Cardiac septum (tissue), 1 donor: ENCODE measurements at regions not wholly inside any gene's neighbourhood (a gene's known extent, or its start where the extent isn't known, plus 50 kb on each side); places are given as distances from the start of the nearest gene placed in this dataset.
"Not testable (repeated sequence)": the region's sequence is repeated elsewhere in the genome, so short reads cannot be mapped to it uniquely, and the experiment has no call there.

Source experiments
- DNase-seq: peaks from one replicate; pipeline ENCODE4 v3.0.0-alpha.2; 2020; ENCODE audit warnings: low spot score
- intact Hi-C: fragments of 100-400 bp; cut with DNase I; formaldehyde crosslinking; loops from one replicate; pipeline ENCODE4 v1.14.0; 2022
- donor health status: DM: no; HTN: no; CAD: no.

DNA sequence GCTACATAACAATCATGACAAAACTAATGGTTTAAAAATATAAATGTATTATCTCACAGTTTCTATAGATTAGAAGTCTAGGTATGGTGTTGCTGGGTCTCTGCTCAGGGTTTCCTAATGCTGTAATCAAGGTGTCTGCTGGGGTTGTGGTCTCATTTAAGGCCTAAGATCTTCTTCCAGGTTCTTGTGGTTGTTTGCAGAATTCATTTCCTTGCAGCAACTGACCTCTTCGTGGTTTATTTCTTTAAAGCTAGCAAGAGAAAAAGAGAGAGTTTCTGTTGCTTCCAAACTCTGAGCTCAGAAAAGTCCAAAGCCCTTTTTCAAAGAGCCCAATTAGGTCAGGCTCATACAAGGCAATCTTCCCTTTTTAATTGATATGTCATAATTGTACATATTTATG, 452.7 kb upstream of the CCDC179 start:
- intact Hi-C loops, result no loop called here
- no peak for DNase-seq

DNA sequence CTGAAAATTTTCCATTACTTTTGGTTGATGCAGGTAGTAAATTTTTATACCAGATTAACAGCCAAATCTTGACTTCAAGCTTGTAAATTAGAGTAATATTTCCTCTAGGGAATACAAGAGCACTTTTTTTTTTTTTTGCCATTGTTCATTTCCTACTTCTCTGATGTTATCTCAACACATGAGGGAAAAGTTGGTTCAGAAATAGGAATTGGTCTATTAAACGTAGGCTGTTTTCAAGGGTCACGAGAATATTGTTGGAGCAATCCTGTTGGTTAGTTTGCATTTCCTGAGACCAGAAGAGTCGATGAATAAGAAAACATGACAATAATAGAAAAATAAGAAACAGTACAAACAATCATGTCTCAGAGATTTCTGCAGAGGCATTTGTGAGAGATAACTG, 453.9 kb upstream of the CCDC179 start:
- intact Hi-C loops, result no loop called here
- DNase-seq, result no peak

DNA sequence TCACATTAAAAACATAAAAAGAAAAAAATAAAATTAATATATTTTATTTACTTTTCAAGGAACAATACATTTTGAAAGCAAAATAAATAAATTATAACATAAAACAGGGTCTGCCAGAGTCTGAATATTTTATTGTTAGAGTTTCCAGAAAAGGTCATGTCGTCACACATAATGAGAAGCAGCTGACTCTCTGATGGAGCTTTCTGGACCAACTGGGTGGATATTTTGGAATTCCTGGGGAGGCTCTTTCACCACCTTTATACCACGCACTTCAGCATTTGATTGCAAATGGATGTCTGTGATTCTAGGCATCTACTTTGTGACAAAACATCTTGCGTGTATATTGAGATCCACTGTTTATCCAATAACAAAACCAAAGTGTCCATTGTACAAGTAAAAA, 455.0 kb upstream of the CCDC179 start:
- DNase-seq, result no peak
- intact Hi-C loops, result no loop called here

DNA sequence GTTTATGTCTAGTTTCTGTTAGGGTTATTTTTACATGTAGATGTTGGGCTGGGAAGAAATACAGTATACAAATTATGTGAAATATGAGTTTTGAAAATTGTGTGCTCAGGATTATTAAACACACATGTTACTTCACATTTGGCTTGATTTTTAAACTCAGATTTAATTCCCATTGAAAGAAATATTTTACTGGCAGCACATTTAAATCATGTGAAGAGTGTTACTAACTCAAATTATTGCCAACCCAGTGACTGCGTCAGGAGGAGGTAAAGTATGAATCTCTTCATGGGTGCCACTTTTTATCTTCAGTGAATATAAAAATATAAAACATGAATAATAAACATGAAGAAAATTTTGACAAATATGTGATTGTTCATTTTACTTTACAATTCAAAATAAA, 457.5 kb upstream of the CCDC179 start:
- intact Hi-C loops, result no loop called here
- no peak for DNase-seq

DNA sequence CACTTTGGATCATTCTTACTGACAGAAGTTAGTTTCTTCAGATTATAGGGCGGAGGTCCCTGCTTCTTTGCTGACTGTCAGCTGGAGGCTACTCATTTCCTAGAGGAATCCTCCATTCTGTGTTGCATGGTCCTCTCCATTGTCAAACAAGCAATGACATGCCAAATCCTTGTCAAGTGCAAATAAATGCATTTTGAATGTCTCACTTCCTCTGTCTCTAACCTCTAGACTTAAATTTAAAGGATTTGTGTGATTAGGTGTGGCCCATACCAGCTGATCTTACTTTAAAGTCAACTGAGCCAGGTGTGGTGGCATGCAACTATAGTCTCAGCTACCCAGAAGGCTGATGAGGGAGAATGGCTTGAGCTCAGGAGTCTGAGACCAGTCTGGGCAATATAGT, 458.4 kb upstream of the CCDC179 start:
- DNase-seq, result no peak
- intact Hi-C loops, result no loop called here

DNA sequence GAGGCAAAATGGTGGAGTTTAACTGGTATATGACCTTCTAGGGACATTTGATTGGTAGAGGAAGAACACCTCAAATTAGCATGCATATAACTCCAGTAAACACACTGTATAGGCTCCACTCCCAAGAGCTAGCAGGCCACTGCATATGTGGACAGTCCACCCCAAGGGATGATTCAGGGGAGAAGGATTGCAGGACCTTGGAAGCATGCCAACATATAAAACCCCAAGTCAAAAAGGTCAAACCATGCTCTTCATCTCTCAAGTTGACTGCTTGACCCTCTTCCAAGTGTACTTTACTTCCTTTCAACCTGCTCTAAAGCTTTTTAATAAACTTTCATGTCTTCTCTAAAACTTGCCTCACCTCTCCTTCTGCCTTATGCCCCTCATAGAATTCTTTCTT, 459.9 kb upstream of the CCDC179 start:
- intact Hi-C loops, result no loop called here
- no peak for DNase-seq

DNA sequence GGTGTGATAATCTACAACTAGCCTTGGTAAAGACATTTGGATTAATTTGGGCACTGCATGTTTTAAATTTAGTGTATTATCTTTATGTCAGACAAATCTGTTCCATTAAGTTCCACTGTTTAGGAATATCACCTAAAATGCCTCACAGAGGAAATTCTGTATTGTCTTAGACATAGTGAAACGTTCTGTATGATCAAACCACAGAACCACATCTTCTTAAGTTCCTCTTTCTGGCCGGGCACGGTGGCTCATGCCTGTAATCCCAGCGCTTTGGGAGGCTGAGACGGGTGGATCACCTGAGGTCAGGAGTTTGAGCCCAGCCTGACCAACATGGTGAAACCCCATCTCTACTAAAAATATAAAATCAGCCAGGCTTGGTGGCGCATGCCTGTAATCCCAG, 475.3 kb upstream of the CCDC179 start:
- DNase-seq, intact Hi-C loops: not testable (repeated sequence)

DNA sequence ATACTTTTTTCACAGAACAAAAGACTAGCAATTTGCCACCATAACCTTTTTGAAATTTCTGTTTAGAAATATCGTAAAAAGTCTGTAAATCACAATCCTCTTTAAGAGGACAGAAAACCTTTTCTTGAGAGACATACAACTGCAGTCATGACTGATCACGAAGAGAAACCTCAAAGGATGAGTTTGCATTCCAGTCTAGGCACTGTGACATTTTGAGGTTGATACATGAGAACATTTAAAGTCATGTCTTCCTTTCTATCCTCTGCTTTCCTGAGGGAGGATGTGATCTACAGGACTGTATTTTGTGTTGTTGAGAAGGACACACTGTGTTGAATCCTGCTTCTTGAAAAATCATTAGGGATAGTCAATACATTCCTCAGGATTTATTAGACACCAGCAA, 476.7 kb upstream of the CCDC179 start:
- intact Hi-C loops, result no loop called here
- no peak for DNase-seq

DNA sequence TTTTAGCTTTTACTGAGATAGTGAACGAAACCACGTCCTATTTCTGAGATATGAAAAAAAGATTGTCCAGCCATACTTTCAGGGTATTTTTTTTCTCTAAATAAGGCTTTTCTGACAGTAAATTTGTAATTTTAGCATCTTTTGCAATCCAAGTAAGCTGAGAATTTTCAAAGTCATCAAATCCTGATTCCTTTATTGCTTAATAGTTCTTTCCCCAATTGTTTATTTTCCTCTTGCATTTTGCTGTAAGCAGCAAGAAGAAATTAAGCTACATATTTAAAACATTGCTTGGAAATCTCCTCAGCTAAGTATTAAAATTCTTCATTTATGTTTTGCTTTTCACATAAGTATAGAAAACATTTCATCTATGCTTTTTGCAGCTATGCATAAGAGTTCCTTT, 493.3 kb upstream of the CCDC179 start:
- intact Hi-C loops, result no loop called here
- no peak for DNase-seq

DNA sequence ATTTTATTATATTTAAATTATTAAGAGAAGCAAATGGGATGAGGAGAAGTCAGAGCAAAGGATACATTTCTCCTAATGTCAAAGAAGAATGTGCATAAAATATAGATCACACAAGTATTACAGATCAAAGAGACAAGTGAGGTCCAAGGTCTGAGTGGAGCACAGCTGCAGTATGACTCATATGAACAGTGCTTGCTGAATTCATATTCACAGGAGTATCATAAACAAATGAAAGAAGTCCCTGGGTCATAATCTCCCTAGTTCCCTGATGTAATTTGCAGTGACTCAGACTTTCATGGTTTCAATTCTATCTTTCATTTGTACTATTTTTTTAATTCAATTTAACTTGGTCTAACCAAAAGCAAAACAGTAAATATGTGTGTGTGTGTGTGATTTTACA, 499.0 kb upstream of the CCDC179 start:
- no peak for DNase-seq
- intact Hi-C loops, result no loop called here

DNA sequence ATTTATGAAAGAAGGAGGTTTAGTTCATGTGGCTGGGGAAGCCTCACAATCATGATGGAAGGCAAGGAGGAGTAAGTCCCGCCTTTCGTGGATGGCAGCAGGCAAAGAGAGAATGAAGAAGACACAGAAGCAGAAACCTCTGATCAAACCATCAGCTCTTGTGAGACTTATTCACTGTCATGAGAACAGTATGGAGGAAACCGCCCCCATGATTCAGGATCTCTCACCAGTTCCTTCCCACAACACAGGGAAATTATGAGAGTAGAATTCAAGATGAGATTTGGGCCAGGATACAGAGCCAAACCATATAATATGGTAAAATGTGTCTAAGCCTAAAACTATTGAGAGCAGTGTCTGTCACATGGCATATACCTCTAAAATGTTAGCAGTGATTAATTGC, 503.8 kb upstream of the CCDC179 start:
- intact Hi-C loops, result no loop called here
- no peak for DNase-seq

DNA sequence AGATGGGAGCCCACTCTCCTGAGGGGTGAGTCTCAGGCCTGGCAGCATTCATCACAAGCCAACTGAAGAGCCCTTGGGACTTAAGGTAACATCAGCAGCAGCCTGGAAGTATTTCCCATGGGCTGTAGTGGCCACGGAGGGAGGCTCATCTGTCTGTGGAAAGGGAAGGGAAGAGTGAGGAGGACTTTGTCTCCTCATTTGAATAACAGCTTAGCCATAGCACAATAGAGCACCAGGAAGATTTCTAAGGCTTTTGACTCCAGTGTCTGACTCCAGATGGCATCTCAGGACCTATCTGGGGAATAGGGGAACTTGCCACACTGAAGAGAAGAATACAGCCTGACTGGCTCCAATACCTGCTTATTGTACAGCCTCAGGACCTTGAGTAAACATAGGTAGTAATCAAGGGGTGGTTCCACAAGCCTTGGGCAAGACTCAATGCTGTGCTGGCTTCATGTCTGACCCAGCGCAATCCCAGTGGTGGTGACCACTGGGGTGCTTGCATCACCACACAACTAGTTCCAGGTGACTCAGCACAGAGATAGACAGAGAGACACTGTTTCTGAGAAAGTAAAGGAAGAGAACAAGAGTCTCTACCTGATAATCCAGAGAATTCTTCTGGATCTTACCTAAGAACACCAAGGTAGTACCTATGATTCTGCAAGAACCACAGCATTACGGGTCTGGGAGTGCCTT, 510.5 kb upstream of the CCDC179 start:
- no peak for DNase-seq
- intact Hi-C loops, result no loop called here

DNA sequence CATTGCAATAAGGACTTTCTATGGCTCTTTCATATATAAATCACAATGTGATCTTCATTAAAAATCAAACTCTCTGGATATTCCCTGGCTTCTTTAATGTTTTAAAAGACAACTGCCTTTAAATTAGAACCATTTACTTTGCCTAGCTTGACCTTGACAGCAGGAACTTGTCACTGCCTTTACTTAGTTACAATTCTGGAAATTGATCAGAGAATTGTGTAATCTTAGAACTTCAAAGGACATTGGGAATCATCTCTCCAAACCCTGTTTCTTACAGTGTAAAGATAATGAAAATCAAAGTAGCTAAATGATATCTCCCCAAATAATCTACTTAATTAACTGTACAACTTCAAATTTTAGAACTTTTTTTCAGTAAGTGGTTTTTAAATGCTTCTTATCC, 517.6 kb upstream of the CCDC179 start:
- DNase-seq, result no peak
- intact Hi-C loops, result no loop called here

DNA sequence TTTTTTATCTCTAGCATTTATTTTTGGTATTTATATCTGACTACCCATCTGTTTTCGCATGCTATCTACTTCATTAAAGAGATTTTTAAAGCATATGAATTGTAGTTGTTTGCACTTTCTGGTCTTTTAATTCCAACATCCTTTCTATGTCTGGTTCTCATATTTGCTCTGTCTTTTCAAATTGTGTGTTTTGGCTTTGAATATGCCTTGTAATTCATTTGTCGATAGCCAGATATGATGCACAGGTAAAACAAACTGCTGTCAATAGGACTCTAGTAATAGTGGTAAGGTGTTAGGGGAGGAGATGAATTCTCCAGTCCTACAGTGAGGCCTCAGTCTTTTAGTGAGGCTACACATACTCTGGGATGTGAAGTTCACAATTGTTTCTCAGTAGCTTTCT, 530.8 kb upstream of the CCDC179 start:
- DNase-seq, result no peak
- intact Hi-C loops, result no loop called here

DNA sequence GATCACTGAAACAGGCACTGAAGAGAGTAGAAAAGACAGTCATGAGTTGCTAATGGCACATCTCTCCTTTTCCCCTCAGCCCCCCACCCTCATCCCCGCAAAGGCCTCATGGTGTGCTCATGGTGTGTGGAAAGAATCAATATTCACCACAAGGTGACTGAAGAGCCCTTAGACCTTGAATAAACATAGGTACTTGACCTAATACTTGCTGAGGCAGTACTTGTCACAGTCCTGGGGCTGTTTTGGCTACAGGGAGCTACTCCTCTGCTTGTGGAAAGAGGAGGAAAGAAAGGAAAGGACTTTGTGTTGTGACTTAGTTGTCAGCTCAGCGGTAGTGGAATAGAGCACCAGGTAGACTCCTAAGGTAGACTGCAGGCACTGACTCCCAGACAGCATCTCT, 537.8 kb upstream of the CCDC179 start:
- DNase-seq, result no peak
- intact Hi-C loops, result no loop called here

DNA sequence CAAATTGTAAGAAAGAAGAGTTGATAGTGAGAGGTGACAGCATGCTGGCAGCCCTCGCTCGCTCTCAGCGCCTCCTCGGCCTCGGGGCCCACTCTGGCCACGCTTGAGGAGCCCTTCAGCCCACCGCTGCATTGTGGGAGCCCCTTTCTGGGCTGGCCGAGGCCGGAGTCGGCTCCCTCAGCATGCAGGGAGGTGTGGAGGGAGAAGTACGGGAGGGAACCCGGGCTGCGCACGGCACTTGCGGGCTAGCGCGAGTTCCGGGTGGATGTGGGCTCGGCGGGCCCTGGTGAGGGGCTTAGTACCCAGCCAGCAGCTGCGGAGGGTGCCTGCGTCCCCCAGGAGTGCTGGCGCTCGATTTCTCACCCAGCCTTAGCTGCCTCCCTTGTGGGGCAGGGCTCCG, 539.7 kb upstream of the CCDC179 start:
- DNase-seq, result no peak

DNA sequence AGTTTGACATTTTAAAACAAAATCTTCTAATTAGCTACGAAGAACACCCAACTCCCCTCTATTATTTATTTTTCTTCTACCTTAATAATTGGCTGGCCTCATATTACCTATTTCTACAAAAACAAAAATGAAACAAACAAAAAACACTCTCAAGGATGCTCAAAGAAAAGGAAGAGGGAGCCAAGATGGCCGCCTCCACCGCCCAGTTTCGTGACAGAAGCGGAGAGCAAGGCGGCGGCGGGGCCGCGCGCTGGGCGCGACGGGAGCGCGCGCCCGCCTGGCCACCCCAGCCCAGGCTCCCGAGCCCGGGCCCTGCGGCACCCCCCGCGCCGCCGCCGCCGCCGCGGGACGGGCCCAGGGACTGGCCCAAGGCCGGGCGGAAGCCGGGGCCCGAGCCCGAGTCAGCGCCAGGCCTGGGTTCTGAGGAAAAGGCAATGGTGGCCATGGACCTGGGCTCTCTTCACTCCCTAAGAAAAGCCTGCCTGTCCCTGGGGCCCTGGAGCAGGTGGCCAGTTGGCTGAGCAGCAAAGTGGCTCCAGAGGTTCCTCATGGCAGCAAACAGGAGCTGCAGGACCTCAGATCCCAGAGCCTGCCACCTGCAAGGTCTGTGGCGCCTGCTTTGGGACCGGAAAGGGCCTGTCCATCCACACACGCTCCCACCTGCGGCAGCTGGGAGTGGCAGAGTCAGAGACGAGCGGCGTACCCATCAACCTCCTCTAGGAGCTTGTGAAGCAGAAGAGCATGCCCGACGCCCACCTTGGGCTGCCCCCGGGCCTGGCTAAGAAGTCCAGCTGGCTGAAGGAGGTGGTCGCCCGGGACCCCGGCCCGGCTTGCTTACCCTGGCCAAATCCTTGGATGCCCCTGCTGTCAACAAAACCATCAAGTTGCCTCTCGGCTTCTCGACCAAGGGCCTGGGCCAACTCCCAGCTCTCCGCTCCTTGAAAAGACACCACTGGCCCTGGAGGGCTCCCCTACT, 543.2 kb upstream of the CCDC179 start:
- DNase-seq, result no peak
- intact Hi-C loops, result no loop called here

More for the DNA sequence above, 539.7 kb upstream of the CCDC179 start:
- intact Hi-C loops, result no loop called here

DNA sequence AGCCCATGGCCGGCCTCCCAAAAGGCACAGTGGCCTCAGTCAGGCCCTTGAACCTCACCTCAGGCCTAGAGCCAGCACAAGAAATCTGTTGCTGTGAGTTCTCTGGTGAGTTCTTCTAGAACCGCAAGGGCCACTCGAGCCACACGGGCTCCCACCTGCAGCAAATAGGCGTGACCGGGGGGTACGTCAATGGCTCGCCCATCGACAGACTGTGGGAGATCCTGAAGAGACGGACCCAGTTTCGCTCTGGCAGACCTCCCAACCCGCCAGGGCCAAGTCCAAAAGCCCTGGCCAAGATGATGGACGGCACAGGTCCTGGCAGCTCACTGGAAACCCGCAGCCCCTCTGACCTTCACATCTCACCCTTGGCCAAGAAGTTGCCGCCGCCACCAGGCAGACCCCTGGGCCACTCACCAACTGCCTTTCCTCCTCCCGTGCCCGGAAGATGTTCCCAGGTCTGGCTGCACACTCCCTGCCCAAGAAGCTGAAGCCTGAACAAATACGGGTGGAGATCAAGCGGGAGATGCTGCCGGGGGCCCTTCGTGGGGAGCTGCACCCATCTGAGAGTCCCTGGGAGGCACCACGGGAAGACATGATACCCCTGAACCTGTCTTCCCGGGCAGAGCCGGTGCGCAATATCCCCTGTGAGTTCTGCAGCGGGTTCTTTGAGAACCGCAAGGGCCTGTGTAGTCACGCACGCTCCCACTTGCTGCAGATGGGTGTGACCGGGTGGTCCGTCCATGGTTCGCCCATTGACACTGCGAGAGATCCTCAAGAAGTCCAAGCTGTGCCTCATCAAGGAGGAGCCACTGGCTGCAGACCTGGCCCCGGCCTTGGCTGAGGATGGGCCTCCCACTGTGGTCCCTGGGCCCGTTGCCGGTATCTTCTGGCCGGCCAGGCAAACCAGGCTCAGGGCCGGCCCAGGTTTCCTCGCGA, 544.2 kb upstream of the CCDC179 start:
- intact Hi-C loops, result no loop called here
- DNase-seq, result no peak

DNA sequence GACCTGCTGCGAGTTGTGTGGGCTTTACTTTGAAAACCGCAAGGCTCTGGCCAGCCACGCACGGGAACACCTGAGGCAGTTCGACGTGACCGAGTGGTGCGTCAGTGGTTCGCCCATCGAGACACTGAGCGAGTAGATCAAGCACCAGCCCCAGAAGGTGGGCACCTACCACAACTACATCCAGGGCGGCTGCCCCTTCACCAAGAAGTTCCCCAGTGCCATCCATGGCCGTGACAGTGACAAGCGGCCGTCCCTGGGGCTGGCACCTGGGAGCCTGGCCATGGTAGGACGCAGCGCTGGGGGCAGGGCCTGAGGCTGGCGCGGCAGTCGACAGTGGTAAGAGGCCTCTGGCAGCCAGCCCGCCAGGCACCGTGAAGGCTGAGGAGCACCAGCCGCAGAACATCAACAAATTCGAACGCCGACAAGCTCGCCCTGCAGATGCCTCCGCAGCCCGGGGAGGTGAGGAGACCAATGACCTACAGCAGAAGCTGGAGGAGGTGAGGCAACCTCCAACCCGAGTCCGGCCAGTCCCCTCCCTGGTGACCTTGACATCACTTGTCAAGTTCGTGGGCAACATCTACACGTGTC, 545.2 kb upstream of the CCDC179 start:
- DNase-seq, result no peak
- intact Hi-C loops, result no loop called here
